ENCODE measurements at regions not wholly inside any gene's neighbourhood (a gene's known extent, or its start where the extent isn't known, plus 50 kb on each side); places are given as distances from the start of the nearest gene placed in this dataset.

DNA sequence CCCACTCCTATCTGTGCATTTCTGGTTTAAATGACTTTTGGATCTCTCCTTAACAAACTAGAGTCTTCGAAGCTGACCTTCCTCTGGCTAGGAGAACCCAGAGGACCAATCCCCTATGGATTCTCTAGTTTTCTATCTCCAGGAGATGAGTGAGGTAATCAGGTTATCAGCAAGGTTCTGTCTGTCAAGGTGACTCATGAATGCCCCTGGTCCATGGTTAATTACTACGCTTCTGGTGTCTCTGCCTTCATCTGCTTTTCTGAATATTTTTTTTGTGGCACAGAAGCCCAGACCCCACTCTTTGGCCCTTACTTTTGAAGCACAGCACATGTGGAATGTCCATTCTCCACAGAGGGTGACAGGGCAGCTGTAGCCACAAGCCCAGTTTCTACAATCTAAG is 897.9 kb upstream of the KLHL29 start:
- Histone ChIP-seq H3K27ac (no peak overlapping the region), H3K4me3 (no peak overlapping the region), H3K9me3 (no peaks in the 10 kb centered on the region), H3K36me3 (no peaks in the 10 kb centered on the region), H3K4me1 (no peaks in the 10 kb centered on the region), H3K27me3 (no peaks in the 10 kb centered on the region)
- intact Hi-C loops (cut with DNase I): no loop called here
- DNase-seq (no peak), ATAC-seq (no peak)
- TF ChIP-seq, protein P1, sequence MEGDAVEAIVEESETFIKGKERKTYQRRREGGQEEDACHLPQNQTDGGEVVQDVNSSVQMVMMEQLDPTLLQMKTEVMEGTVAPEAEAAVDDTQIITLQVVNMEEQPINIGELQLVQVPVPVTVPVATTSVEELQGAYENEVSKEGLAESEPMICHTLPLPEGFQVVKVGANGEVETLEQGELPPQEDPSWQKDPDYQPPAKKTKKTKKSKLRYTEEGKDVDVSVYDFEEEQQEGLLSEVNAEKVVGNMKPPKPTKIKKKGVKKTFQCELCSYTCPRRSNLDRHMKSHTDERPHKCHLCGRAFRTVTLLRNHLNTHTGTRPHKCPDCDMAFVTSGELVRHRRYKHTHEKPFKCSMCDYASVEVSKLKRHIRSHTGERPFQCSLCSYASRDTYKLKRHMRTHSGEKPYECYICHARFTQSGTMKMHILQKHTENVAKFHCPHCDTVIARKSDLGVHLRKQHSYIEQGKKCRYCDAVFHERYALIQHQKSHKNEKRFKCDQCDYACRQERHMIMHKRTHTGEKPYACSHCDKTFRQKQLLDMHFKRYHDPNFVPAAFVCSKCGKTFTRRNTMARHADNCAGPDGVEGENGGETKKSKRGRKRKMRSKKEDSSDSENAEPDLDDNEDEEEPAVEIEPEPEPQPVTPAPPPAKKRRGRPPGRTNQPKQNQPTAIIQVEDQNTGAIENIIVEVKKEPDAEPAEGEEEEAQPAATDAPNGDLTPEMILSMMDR (IDR thresholded peaks at IDR 0.05): no peak

DNA sequence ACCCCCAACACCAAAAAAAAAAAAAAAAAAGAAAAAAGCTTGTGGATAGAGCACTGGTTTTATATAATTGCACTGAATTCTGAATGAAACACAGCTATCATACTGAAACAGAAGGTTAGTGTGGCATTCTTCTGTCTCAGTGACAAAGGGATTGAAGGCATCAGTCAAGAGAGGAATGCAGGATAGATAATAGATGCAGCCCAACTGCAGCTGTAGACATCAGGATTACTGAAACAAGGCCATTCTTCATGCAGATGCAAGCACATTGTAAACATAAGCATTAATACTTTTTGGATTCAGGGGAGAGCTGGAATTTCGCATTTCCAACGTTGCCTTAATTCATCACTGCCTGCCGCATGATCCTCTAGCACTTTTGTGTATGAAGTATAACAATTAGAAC is 897.4 kb upstream of the KLHL29 start:
- Histone ChIP-seq H3K4me1 (no peaks in the 10 kb centered on the region), H3K27ac (no peak overlapping the region), H3K36me3 (no peaks in the 10 kb centered on the region), H3K4me3 (no peak overlapping the region), H3K27me3 (no peaks in the 10 kb centered on the region), H3K9me3 (no peaks in the 10 kb centered on the region)
- intact Hi-C loops (cut with DNase I): no loop called here
- ATAC-seq: no peak
- DNase-seq: no peak
- TF ChIP-seq, protein P1 (IDR thresholded peaks at IDR 0.05): no peak

DNA sequence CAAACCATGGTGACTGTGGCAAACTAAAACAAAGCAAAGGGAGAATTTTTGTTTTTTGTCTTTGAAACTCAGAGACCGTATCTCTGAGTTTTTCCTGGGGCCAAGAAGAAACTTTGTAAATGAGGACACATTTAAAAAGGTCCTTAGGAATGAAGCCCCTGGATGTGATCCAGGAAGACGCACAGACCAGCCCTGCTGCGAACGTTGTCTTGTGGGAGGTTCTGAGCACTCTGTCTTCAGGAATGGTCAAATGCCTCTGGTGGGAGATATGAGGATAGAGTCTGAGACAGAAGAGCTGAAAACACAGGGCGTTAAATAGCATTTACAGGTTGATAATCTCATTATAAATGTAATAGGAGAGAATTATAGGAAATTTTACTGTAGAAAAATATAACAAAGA is 893.5 kb upstream of the KLHL29 start:
- intact Hi-C loops (cut with DNase I): no loop called here
- H3K4me1 ChIP-seq: no peaks in the 10 kb centered on the region
- H3K27ac ChIP-seq: no peak overlapping the region
- no peak for ATAC-seq
- TF ChIP-seq, protein P1 (IDR thresholded peaks at IDR 0.05): no peak
- H3K36me3 ChIP-seq: no peaks in the 10 kb centered on the region
- no peaks in the 10 kb centered on the region for H3K9me3 ChIP-seq
- H3K27me3 ChIP-seq: no peaks in the 10 kb centered on the region
- DNase-seq: no peak
- no peak overlapping the region for H3K4me3 ChIP-seq

DNA sequence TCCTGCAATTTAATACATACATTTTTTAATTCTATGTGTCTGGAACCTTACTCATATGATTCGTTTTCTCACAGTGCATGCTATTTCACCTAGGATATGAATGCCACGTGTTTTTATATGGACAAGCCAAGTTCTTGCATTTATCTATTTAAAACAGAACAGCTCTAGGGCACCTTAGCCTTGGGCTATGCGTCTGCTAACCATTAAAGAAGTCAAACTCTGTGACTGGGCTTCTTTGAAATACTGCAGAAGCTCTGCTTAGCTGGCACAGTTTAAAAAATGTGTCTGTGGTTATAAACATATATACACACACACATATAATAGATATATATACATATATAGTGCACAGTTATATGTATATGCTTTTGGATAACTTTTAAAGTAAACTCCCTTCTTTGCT is 890.8 kb upstream of the KLHL29 start:
- ATAC-seq (no peak), DNase-seq (no peak)
- Histone ChIP-seq H3K36me3 (no peaks in the 10 kb centered on the region), H3K9me3 (no peaks in the 10 kb centered on the region), H3K27ac (no peak overlapping the region), H3K4me1 (no peaks in the 10 kb centered on the region), H3K4me3 (no peak overlapping the region), H3K27me3 (no peaks in the 10 kb centered on the region)
- intact Hi-C loops (cut with DNase I): no loop called here
- TF ChIP-seq, protein P1 (IDR thresholded peaks at IDR 0.05): no peak

DNA sequence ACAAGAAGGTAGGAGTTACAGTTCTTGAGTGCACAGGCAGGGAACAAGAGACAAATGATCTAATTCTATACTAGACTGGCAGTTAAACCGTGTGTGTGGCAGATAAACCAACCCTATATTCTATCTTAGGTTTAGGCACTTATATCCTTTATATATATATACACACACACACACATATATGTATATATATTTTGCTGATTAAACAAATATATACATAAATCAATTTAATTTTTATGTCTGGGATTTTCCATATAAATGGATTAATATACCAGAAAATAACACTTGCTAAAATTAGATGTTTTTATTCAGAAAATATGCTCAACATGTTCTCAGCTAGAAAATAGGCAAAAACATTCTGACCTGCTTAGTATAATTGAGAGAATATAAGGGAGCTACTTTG is 887.9 kb upstream of the KLHL29 start:
- Histone ChIP-seq H3K27ac (no peak overlapping the region), H3K27me3 (no peaks in the 10 kb centered on the region), H3K36me3 (no peaks in the 10 kb centered on the region), H3K9me3 (no peaks in the 10 kb centered on the region), H3K4me1 (no peaks in the 10 kb centered on the region), H3K4me3 (no peak overlapping the region)
- intact Hi-C loops (cut with DNase I): no loop called here
- DNase-seq (no peak), ATAC-seq (no peak)
- TF ChIP-seq, protein P1 (IDR thresholded peaks at IDR 0.05): no peak
